ENCODE measurements at regions not wholly inside any gene's neighbourhood (a gene's known extent, or its start where the extent isn't known, plus 50 kb on each side); places are given as distances from the start of the nearest gene placed in this dataset.
"Not testable (repeated sequence)": the region's sequence is repeated elsewhere in the genome, so short reads cannot be mapped to it uniquely, and the experiment has no call there.

DNA sequence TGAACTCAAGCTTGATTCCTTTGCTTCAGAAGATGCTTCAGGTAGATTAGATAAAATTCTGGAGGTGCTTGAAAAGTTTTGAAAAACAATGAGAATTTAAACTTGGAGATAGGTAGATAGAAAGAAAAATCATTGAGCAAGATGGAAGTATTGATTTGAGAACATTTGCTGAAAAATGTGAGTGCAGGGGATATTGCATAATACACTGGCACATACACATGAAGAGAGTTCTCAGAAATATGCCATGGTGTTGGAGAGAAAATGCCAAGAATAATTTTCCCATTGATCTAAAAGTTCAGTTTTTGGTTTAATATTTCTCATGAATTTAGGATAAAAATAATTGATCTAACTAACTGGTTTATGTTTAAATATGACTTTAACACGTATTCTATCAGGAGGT is 107.2 kb upstream of the GBE1 start:
- no peak for ATAC-seq
- no peak overlapping the region for H3K27ac Mint-ChIP-seq

GRCh38 chr3:81867875-81868274 is 106.4 kb upstream of the GBE1 start:
- no peaks in the 10 kb centered on the region for H3K36me3 Mint-ChIP-seq (ENCODE audit: low read depth)
- peaks cover 23% of the 10 kb centered on the region for H3K27me3 Mint-ChIP-seq
- H3K4me3 Mint-ChIP-seq: no peak overlapping the region
- H3K4me1 Mint-ChIP-seq: no peaks in the 10 kb centered on the region
- DNase-seq (no peak), ATAC-seq (no peak)
- no peaks in the 10 kb centered on the region for H3K9me3 ChIP-seq (ENCODE audit: control insufficient read depth, low read length, poor library complexity, severe bottlenecking)
- H3K27ac Mint-ChIP-seq: no peak overlapping the region

More for the DNA sequence above, 107.2 kb upstream of the GBE1 start:
- H3K9me3 ChIP-seq (ENCODE audit: control insufficient read depth, low read length, poor library complexity, severe bottlenecking): no peaks in the 10 kb centered on the region
- Mint-ChIP-seq H3K36me3 (ENCODE audit: low read depth) (no peaks in the 10 kb centered on the region), H3K4me3 (no peak overlapping the region), H3K4me1 (no peaks in the 10 kb centered on the region), H3K27me3 (peaks cover 23% of the 10 kb centered on the region)
- DNase-seq: no peak

DNA sequence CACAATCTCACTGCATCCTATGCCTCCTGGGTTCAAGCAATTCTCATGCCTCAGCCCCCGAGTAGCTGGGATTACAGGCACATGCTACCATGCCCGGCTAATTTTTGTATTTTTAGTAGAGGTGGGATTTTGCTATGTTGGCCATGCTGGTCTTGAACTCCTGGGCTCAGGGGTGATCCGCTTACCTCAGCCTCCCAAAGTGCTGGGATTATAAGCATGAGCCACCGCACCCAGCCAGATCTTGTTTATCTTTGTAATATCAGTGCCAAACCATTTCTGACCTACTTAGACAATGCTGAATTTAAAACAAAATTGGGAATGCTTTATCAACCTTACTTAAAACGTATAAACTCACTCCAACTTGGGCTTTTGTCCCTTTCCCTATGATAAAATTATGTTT is 103.7 kb upstream of the GBE1 start:
- H3K27ac Mint-ChIP-seq; DNase-seq; H3K36me3 Mint-ChIP-seq (ENCODE audit: low read depth); ATAC-seq; H3K4me1 Mint-ChIP-seq; H3K4me3 Mint-ChIP-seq; H3K9me3 ChIP-seq (ENCODE audit: control insufficient read depth, low read length, poor library complexity, severe bottlenecking): not testable (repeated sequence)
- peaks cover 29% of the 10 kb centered on the region for H3K27me3 Mint-ChIP-seq

- DNase-seq (no peak), ATAC-seq (no peak)
- Mint-ChIP-seq H3K27ac (no peak overlapping the region), H3K4me3 (no peak overlapping the region), H3K36me3 (ENCODE audit: low read depth) (no peaks in the 10 kb centered on the region), H3K27me3 (peaks cover 27% of the 10 kb centered on the region), H3K4me1 (no peaks in the 10 kb centered on the region)
- H3K9me3 ChIP-seq (ENCODE audit: control insufficient read depth, low read length, poor library complexity, severe bottlenecking): no peaks in the 10 kb centered on the region
Observed at GRCh38 chr3:81864272-81864671, 102.8 kb upstream of the GBE1 start.

DNA sequence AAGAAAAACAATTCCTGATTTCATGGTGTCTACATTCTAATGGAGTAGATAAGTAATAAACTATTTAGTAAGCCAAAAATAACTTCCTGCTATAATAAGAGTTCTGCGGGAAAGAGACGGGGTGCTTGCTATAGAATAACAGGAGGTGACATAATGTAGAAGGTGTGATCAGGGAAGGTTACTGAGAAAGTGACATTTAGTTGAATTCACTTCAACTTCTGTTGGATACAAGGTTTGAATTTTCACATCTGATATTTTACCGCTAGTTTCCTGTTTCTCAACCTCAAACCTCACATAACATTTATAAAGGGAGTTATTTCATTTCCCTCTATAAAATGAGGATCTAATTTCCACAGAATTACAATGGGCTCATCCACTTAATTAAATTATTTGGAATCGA is 102.3 kb upstream of the GBE1 start:
- DNase-seq (no peak), ATAC-seq (no peak)
- no peak overlapping the region for H3K27ac Mint-ChIP-seq
- H3K9me3 ChIP-seq (ENCODE audit: control insufficient read depth, low read length, poor library complexity, severe bottlenecking): no peaks in the 10 kb centered on the region
- H3K4me1 Mint-ChIP-seq: no peaks in the 10 kb centered on the region
- peaks cover 27% of the 10 kb centered on the region for H3K27me3 Mint-ChIP-seq
- no peak overlapping the region for H3K4me3 Mint-ChIP-seq
- H3K36me3 Mint-ChIP-seq (ENCODE audit: low read depth): no peaks in the 10 kb centered on the region

GRCh38 chr3:81861593-81861992 is 100.1 kb upstream of the GBE1 start:
- ATAC-seq: no peak
- Mint-ChIP-seq H3K27ac (no peak overlapping the region), H3K4me3 (no peak overlapping the region), H3K27me3 (peaks cover 27% of the 10 kb centered on the region), H3K4me1 (no peaks in the 10 kb centered on the region), H3K36me3 (ENCODE audit: low read depth) (no peaks in the 10 kb centered on the region)
- DNase-seq: no peak
- H3K9me3 ChIP-seq (ENCODE audit: control insufficient read depth, low read length, poor library complexity, severe bottlenecking): no peaks in the 10 kb centered on the region

- no peaks in the 10 kb centered on the region for H3K4me1 Mint-ChIP-seq
- no peaks in the 10 kb centered on the region for H3K36me3 Mint-ChIP-seq (ENCODE audit: low read depth)
- ATAC-seq (no peak), DNase-seq (no peak)
- no peak overlapping the region for H3K4me3 Mint-ChIP-seq
- H3K9me3 ChIP-seq (ENCODE audit: control insufficient read depth, low read length, poor library complexity, severe bottlenecking): no peaks in the 10 kb centered on the region
- peaks cover 19% of the 10 kb centered on the region for H3K27me3 Mint-ChIP-seq
- no peak overlapping the region for H3K27ac Mint-ChIP-seq
Observed at GRCh38 chr3:81859524-81859923, 98.1 kb upstream of the GBE1 start.

DNA sequence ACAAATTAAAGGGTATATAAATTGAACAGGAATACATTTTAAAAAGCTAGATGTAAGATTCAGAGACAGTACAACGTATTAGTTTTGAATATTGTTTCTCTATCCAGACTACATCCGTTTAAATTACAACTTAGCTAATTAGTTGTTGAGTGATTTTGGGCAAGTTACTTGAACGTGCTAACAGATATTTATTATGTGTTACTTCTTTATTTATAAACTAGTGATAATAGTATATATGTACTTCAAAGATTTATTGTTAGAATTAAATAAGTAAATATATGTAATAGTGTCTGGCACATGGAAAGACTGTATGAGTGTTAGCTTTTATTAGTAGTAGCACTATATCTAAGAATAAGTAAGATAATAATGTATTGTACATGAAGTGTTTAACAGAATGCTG is 92.0 kb upstream of the GBE1 start:
- ATAC-seq (no peak), DNase-seq (no peak)
- Mint-ChIP-seq H3K4me1 (no peaks in the 10 kb centered on the region), H3K36me3 (ENCODE audit: low read depth) (no peaks in the 10 kb centered on the region), H3K4me3 (no peak overlapping the region), H3K27me3 (no peaks in the 10 kb centered on the region), H3K27ac (no peak overlapping the region)
- H3K9me3 ChIP-seq (ENCODE audit: control insufficient read depth, low read length, poor library complexity, severe bottlenecking): no peaks in the 10 kb centered on the region

DNA sequence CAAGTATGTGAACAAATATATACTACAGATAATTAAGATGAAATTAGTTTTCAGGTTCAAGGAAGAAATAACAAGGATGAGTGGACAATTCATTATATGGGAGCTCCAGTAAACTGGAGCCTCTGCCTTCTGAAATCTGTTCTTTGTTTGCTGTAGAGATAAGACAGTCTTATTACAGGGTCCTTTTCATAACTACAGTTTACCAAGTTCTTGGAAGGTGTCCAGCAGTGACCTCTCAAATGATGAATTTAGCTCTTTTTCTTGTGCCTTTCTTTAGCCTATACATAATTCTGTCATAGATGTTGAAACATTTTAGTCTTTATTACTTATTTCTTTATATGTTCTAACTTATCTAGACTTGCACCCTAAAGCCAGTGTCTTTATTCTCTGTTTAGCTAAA is 89.7 kb upstream of the GBE1 start:
- no peaks in the 10 kb centered on the region for H3K4me1 Mint-ChIP-seq
- H3K36me3 Mint-ChIP-seq (ENCODE audit: low read depth): no peaks in the 10 kb centered on the region
- ATAC-seq: no peak
- no peak overlapping the region for H3K4me3 Mint-ChIP-seq
- H3K27me3 Mint-ChIP-seq: no peaks in the 10 kb centered on the region
- H3K9me3 ChIP-seq (ENCODE audit: control insufficient read depth, low read length, poor library complexity, severe bottlenecking): no peaks in the 10 kb centered on the region
- H3K27ac Mint-ChIP-seq: no peak overlapping the region
- no peak for DNase-seq

- Mint-ChIP-seq H3K36me3 (ENCODE audit: low read depth) (no peaks in the 10 kb centered on the region), H3K27me3 (peaks cover 5% of the 10 kb centered on the region), H3K4me3 (no peak overlapping the region), H3K27ac (no peak overlapping the region), H3K4me1 (no peaks in the 10 kb centered on the region)
- ATAC-seq (no peak), DNase-seq (no peak)
- H3K9me3 ChIP-seq (ENCODE audit: control insufficient read depth, low read length, poor library complexity, severe bottlenecking): no peaks in the 10 kb centered on the region
Observed at GRCh38 chr3:81846988-81847387, 85.5 kb upstream of the GBE1 start.

GRCh38 chr3:81841540-81841939 is 80.1 kb upstream of the GBE1 start:
- H3K9me3 ChIP-seq (ENCODE audit: control insufficient read depth, low read length, poor library complexity, severe bottlenecking): no peaks in the 10 kb centered on the region
- Mint-ChIP-seq H3K27me3 (peaks cover 27% of the 10 kb centered on the region), H3K27ac (no peak overlapping the region), H3K4me3 (no peak overlapping the region), H3K4me1 (no peaks in the 10 kb centered on the region), H3K36me3 (ENCODE audit: low read depth) (no peaks in the 10 kb centered on the region)
- ATAC-seq: no peak
- DNase-seq: no peak

GRCh38 chr3:81839504-81840094 is 78.2 kb upstream of the GBE1 start:
- DNase-seq (no peak), ATAC-seq (no peak)
- Mint-ChIP-seq H3K4me1 (no peaks in the 10 kb centered on the region), H3K27ac (no peak overlapping the region), H3K36me3 (ENCODE audit: low read depth) (no peaks in the 10 kb centered on the region), H3K4me3 (no peak overlapping the region), H3K27me3 (peaks cover 27% of the 10 kb centered on the region)
- H3K9me3 ChIP-seq (ENCODE audit: control insufficient read depth, low read length, poor library complexity, severe bottlenecking): no peaks in the 10 kb centered on the region

- Mint-ChIP-seq H3K4me1 (no peaks in the 10 kb centered on the region), H3K4me3 (no peak overlapping the region), H3K36me3 (ENCODE audit: low read depth) (no peaks in the 10 kb centered on the region), H3K27me3 (peaks cover 27% of the 10 kb centered on the region), H3K27ac (no peak overlapping the region)
- DNase-seq (no peak), ATAC-seq (no peak)
- no peaks in the 10 kb centered on the region for H3K9me3 ChIP-seq (ENCODE audit: control insufficient read depth, low read length, poor library complexity, severe bottlenecking)
Observed at GRCh38 chr3:81838457-81838856, 77.0 kb upstream of the GBE1 start.

DNA sequence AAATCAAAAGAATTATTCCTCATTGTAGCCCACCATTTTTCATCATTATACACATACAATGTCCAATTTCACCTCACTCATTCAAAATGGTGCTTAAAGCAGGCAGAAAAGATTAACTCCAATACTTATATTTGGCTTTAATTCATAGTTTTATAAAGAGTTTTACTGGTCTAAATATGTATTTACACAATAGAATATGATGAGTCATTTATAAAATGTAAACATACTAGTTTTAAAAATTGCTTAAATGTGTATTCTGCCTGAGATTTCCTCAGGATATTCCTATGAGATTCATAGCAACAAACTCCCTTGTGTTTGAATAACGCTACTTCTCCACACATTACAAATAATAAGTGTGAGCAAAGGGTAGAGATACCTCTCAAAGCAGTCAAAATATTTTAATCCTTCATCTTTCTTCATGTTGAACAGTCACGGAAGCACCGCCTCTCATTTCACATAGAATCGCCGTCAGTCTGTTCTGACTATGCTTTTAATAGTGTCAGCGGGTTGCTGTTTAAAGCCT is 75.7 kb upstream of the GBE1 start:
- no peak overlapping the region for H3K27ac Mint-ChIP-seq
- H3K9me3 ChIP-seq (ENCODE audit: control insufficient read depth, low read length, poor library complexity, severe bottlenecking): no peaks in the 10 kb centered on the region
- H3K36me3 Mint-ChIP-seq (ENCODE audit: low read depth): no peaks in the 10 kb centered on the region
- DNase-seq: no peak
- peaks cover 21% of the 10 kb centered on the region for H3K27me3 Mint-ChIP-seq
- H3K4me1 Mint-ChIP-seq: no peaks in the 10 kb centered on the region
- no peak overlapping the region for H3K4me3 Mint-ChIP-seq
- no peak for ATAC-seq

All from T-helper 17 cell (primary cell).